ENCODE measurements at regions not wholly inside any gene's neighbourhood (a gene's known extent, or its start where the extent isn't known, plus 50 kb on each side); places are given as distances from the start of the nearest gene placed in this dataset.
"Not testable (repeated sequence)": the region's sequence is repeated elsewhere in the genome, so short reads cannot be mapped to it uniquely, and the experiment has no call there.

GRCh38 chr14:43307836-43308235 lies 1199.2 kb downstream of the FSCB start:
- no peak overlapping the region for H3K27ac Mint-ChIP-seq

DNA sequence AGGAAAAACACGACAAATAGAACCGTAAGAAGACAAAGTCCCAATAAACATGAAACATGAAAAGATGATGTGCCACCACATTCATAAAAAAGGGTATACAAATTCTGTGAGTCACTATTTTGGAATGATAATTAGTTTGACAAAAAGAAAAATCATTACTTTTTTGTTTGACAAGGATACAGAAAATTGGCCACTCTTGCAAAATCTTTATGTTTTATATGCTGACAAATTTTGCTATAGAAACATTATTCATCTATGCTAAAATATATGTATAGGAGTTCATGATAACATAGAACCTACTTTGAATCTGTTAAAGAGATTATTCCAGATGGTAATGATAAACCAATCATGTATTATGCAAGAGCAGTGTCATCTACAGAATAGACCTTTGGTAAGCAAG lies 1201.0 kb downstream of the FSCB start:
- Mint-ChIP-seq H3K27me3 (ENCODE audit: low read depth) (no peaks in the 10 kb centered on the region), H3K4me3 (no peak overlapping the region), H3K9me3 (peaks cover 0 to 1% of the 10 kb centered on the region in 2 donors), H3K36me3 (ENCODE audit: insufficient read depth in 2 of 2) (no peaks in the 10 kb centered on the region), H3K4me1 (ENCODE audit: low read depth) (no peaks in the 10 kb centered on the region), H3K27ac (no peak overlapping the region)
- ATAC-seq (replicated peaks in 1 of 2) (no peak), DNase-seq (no peak)

More at GRCh38 chr14:43307836-43308235, 1199.2 kb downstream of the FSCB start:
- DNase-seq (no peak), ATAC-seq (replicated peaks in 1 of 2) (no peak)
- Mint-ChIP-seq H3K27me3 (ENCODE audit: low read depth) (no peaks in the 10 kb centered on the region), H3K4me3 (no peak overlapping the region), H3K36me3 (ENCODE audit: insufficient read depth in 2 of 2) (no peaks in the 10 kb centered on the region), H3K9me3 (peaks cover 0 to 2% of the 10 kb centered on the region in 2 donors), H3K4me1 (ENCODE audit: low read depth) (no peaks in the 10 kb centered on the region)

- Mint-ChIP-seq H3K9me3 (peaks cover 9 to 14% of the 10 kb centered on the region in 2 donors), H3K4me3 (no peak overlapping the region), H3K4me1 (ENCODE audit: low read depth) (no peaks in the 10 kb centered on the region), H3K27me3 (ENCODE audit: low read depth) (no peaks in the 10 kb centered on the region), H3K27ac (no peak overlapping the region), H3K36me3 (ENCODE audit: insufficient read depth in 2 of 2) (peaks cover 0 to 2% of the 10 kb centered on the region in 2 donors)
- ATAC-seq (replicated peaks in 1 of 2) (no peak), DNase-seq (no peak)
These were observed 1209.3 kb downstream of the FSCB start for GRCh38 chr14:43297794-43298193.

GRCh38 chr14:43296061-43296460 lies 1211.0 kb downstream of the FSCB start:
- peaks cover 9 to 13% of the 10 kb centered on the region in 2 donors for H3K9me3 Mint-ChIP-seq

DNA sequence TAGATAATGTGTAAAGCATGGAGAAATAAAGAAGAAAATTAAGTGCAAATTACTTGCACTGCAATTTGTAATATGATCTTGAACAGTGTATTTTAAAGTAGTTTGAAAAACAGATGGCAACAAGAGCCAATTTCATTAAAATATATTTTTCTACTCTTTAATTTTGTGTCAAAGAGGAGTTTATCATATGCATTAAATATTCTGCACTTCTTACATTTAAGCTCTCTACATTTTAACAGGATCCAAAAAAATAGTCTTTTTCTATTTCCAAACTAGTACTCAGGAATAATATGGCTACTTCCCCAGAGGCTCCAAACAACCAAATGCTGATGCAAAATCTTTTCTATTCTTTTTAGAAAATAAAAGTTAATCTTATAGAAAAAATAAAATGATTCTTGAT lies 1221.5 kb downstream of the FSCB start:
- H3K36me3 Mint-ChIP-seq (ENCODE audit: insufficient read depth in 2 of 2): no peaks in the 10 kb centered on the region
- no peaks in the 10 kb centered on the region for H3K4me1 Mint-ChIP-seq (ENCODE audit: low read depth)
- no peak overlapping the region for H3K4me3 Mint-ChIP-seq
- H3K27me3 Mint-ChIP-seq (ENCODE audit: low read depth): no peaks in the 10 kb centered on the region
- DNase-seq: no peak
- no peak overlapping the region for H3K27ac Mint-ChIP-seq
- H3K9me3 Mint-ChIP-seq: peaks cover 8 to 13% of the 10 kb centered on the region in 2 donors
- ATAC-seq (replicated peaks in 1 of 2): no peak

More at GRCh38 chr14:43296061-43296460, 1211.0 kb downstream of the FSCB start:
- H3K27me3 Mint-ChIP-seq (ENCODE audit: low read depth); ATAC-seq (replicated peaks in 1 of 2); H3K36me3 Mint-ChIP-seq (ENCODE audit: insufficient read depth in 2 of 2); H3K27ac Mint-ChIP-seq; H3K4me1 Mint-ChIP-seq (ENCODE audit: low read depth); H3K4me3 Mint-ChIP-seq; DNase-seq: not testable (repeated sequence)

DNA sequence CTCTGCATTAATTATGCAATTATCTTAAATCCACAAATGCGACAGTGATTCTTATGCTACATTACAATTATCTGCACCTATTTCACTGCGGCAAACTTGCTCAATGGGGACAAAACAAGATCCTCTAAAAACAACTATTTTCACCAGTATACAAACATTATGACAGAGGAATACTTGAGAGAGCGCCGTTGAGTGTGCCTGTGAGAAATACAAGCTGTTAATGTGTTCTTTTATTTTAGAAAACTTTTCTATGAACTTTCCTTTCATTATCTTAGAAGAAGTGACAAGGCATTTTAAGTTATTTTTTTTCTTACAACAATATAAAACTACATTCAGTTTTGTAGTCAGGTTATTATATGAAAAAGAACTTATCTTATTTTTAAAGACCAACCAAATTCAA lies 1247.0 kb downstream of the FSCB start:
- H3K36me3 Mint-ChIP-seq (ENCODE audit: insufficient read depth in 2 of 2): peaks cover 3 to 8% of the 10 kb centered on the region in 2 donors
- no peaks in the 10 kb centered on the region for H3K4me1 Mint-ChIP-seq (ENCODE audit: low read depth)
- H3K27ac Mint-ChIP-seq: no peak overlapping the region
- ATAC-seq (replicated peaks in 1 of 2) (no peak), DNase-seq (no peak)
- no peak overlapping the region for H3K4me3 Mint-ChIP-seq
- H3K27me3 Mint-ChIP-seq (ENCODE audit: low read depth): no peaks in the 10 kb centered on the region
- H3K9me3 Mint-ChIP-seq: peaks cover 5 to 7% of the 10 kb centered on the region in 2 donors

DNA sequence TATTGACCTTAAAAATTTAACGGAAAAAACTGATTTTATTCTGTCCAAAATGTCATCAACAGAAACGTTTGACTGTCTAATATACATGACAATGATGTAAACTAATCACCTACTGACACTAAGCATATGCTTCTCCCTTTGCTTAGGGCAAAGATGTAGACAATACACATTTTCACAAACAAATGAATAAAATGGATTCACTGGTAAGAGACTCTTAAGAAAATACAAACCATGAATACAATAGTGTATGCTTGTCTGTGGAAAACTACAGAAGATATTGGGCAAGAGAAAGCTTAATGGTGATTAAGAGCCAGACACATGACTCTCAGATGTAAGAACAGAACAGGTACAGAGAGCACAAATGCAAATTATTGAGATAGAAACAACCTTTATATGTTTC lies 1248.7 kb downstream of the FSCB start:
- Mint-ChIP-seq H3K4me1 (ENCODE audit: low read depth) (no peaks in the 10 kb centered on the region), H3K4me3 (no peak overlapping the region), H3K27me3 (ENCODE audit: low read depth) (no peaks in the 10 kb centered on the region), H3K9me3 (peaks cover 5 to 11% of the 10 kb centered on the region in 2 donors), H3K27ac (no peak overlapping the region), H3K36me3 (ENCODE audit: insufficient read depth in 2 of 2) (peaks cover 3 to 8% of the 10 kb centered on the region in 2 donors)
- DNase-seq: no peak
- no peak for ATAC-seq (replicated peaks in 1 of 2)

GRCh38 chr14:43256996-43257395 lies 1250.1 kb downstream of the FSCB start:
- not testable (repeated sequence) for DNase-seq; H3K4me1 Mint-ChIP-seq (ENCODE audit: low read depth); ATAC-seq (replicated peaks in 1 of 2); H3K27ac Mint-ChIP-seq; H3K27me3 Mint-ChIP-seq (ENCODE audit: low read depth); H3K4me3 Mint-ChIP-seq; H3K36me3 Mint-ChIP-seq (ENCODE audit: insufficient read depth in 2 of 2)
- H3K9me3 Mint-ChIP-seq: peaks cover 4 to 11% of the 10 kb centered on the region in 2 donors

DNA sequence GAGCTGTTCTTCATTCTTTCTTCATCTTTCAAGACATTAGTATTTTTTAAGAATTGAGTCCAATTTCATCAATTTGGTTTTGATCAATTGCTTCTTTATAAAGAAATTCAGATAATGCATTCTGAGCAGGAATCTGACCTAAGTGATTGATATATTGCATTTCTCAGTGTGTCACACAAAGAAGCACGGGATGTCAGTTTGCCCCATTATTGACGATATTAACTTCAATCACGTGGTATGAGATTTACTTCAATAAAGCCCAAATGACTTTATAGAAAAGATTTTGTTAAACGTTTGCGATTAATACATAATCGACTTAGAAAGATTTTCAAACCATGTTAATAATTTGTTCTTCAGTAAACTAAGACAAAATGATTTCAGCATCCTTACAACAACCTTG lies 1254.2 kb downstream of the FSCB start:
- ATAC-seq (replicated peaks in 1 of 2) (no peak), DNase-seq (no peak)
- Mint-ChIP-seq H3K4me3 (no peak overlapping the region), H3K27ac (no peak overlapping the region), H3K9me3 (peaks cover 2 to 8% of the 10 kb centered on the region in 2 donors), H3K27me3 (ENCODE audit: low read depth) (no peaks in the 10 kb centered on the region), H3K4me1 (ENCODE audit: low read depth) (no peaks in the 10 kb centered on the region), H3K36me3 (ENCODE audit: insufficient read depth in 2 of 2) (no peaks in the 10 kb centered on the region)

DNA sequence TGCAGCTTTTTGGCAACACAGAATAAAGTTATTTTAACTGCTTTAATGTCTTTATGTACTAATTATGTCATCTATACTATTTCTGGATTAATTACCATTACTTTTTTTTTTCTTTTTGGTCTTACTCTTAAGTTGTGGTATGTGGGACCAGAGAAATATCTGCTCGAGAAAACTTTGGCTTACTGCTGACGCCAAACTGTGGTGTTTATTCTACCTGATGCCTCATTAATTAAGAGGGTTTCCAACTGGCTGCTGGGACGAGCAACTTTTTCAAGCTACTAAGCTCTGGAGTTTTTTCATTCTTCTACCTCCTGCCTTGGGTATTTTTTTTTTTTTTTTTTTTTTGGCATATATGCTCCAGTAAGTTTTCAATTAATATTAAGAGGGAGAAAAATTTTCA lies 1257.5 kb downstream of the FSCB start:
- no peak overlapping the region for H3K27ac Mint-ChIP-seq
- DNase-seq: no peak
- ATAC-seq (replicated peaks in 1 of 2): no peak
- no peaks in the 10 kb centered on the region for H3K36me3 Mint-ChIP-seq (ENCODE audit: insufficient read depth in 2 of 2)
- H3K4me3 Mint-ChIP-seq: no peak overlapping the region
- H3K9me3 Mint-ChIP-seq: peaks cover 2 to 4% of the 10 kb centered on the region in 2 donors
- H3K27me3 Mint-ChIP-seq (ENCODE audit: low read depth): no peaks in the 10 kb centered on the region
- H3K4me1 Mint-ChIP-seq (ENCODE audit: low read depth): no peaks in the 10 kb centered on the region

- Mint-ChIP-seq H3K4me3 (no peak overlapping the region), H3K9me3 (peaks cover 2% of the 10 kb centered on the region in 2 donors), H3K36me3 (ENCODE audit: insufficient read depth in 2 of 2) (no peaks in the 10 kb centered on the region), H3K27ac (no peak overlapping the region), H3K4me1 (ENCODE audit: low read depth) (no peaks in the 10 kb centered on the region), H3K27me3 (ENCODE audit: low read depth) (no peaks in the 10 kb centered on the region)
- no peak for ATAC-seq (replicated peaks in 1 of 2)
- DNase-seq: no peak
These were observed 1258.0 kb downstream of the FSCB start for GRCh38 chr14:43249116-43249515.

DNA sequence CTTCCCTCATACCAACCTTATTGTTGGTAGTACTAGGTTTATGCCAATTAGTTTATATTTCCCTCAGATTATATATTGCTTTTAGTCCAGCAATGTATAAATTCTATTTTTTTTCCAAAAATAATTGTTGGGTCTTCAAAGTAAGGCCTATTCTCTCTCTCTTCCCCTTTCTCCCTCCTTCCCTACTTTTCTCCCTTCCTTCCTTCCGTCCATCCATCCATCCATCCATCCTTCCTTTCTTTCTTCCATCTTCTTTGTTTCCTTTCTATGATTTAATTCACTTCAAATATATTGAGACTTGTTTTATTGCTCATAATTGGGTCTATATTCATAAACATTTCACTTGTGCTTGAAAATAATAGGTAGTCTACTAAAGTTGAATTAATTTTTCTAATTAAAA lies 1259.2 kb downstream of the FSCB start:
- H3K9me3 Mint-ChIP-seq: peaks cover 2 to 4% of the 10 kb centered on the region in 2 donors
- H3K27ac Mint-ChIP-seq: no peak overlapping the region
- no peaks in the 10 kb centered on the region for H3K4me1 Mint-ChIP-seq (ENCODE audit: low read depth)
- H3K4me3 Mint-ChIP-seq: no peak overlapping the region
- no peaks in the 10 kb centered on the region for H3K27me3 Mint-ChIP-seq (ENCODE audit: low read depth)
- H3K36me3 Mint-ChIP-seq (ENCODE audit: insufficient read depth in 2 of 2): no peaks in the 10 kb centered on the region
- ATAC-seq (replicated peaks in 1 of 2) (no peak), DNase-seq (no peak)

- peaks cover under 1 to 3% of the 10 kb centered on the region in 2 donors for H3K9me3 Mint-ChIP-seq
- no peak for DNase-seq
- no peaks in the 10 kb centered on the region for H3K27me3 Mint-ChIP-seq (ENCODE audit: low read depth)
- no peak overlapping the region for H3K27ac Mint-ChIP-seq
- no peaks in the 10 kb centered on the region for H3K4me1 Mint-ChIP-seq (ENCODE audit: low read depth)
- no peak for ATAC-seq (replicated peaks in 1 of 2)
- no peaks in the 10 kb centered on the region for H3K36me3 Mint-ChIP-seq (ENCODE audit: insufficient read depth in 2 of 2)
- no peak overlapping the region for H3K4me3 Mint-ChIP-seq
These were observed 1262.9 kb downstream of the FSCB start for GRCh38 chr14:43244142-43244625.

DNA sequence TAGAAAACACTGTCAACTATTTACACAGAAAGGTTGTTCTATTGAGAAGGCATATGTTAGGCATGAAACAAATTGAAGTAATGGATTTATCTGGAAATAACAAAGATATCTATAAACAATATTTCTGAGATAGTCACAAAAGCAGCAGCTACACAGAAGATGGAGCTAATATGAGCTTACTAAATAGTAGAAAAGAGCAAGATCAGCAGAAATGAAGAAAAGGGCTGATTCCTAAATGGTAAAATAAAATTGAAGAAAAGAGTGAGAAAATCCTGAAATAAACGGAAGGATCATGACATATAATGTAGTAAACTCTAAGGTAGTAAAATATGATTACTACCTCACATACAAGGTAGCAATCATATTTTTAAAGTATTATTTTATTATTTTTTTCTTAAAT lies 1263.9 kb downstream of the FSCB start:
- Mint-ChIP-seq H3K4me1 (ENCODE audit: low read depth) (no peaks in the 10 kb centered on the region), H3K4me3 (no peak overlapping the region), H3K9me3 (peaks cover 2 to 5% of the 10 kb centered on the region in 2 donors), H3K27me3 (ENCODE audit: low read depth) (no peaks in the 10 kb centered on the region), H3K27ac (no peak overlapping the region), H3K36me3 (ENCODE audit: insufficient read depth in 2 of 2) (no peaks in the 10 kb centered on the region)
- ATAC-seq (replicated peaks in 1 of 2): no peak
- DNase-seq: no peak

Measured in activated T-cell treated with anti-CD3 and anti-CD28 coated beads, Interleukin-2, amount 50 U/mL, for 72 hours (primary cell).